ENCODE measurements at regions not wholly inside any gene's neighbourhood (a gene's known extent, or its start where the extent isn't known, plus 50 kb on each side); places are given as distances from the start of the nearest gene placed in this dataset.

DNA sequence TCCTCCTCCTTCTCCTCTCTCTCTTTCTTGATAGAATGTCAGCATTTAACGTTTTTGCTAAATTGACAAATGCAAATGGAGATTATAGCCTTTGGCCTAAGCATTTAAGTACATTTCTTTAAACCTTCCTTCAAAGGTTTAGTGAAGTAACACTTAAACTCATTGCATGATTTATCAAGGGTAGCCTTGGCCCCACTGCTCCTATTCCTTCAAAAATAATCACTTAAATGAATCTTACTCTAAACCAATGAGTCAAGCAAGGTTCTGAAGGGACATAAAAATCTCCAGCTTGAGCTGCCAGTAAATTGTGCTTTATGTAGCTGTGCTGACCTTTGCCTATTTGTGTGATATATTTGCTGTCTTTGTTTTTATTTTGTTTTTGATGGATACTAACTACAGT, 358.5 kb upstream of the AKR1E2 start:
- no peaks in the 10 kb centered on the region for H3K9me3 ChIP-seq
- H3K27me3 ChIP-seq = no peaks in the 10 kb centered on the region
- no peaks in the 10 kb centered on the region for H3K4me1 ChIP-seq (ENCODE audit: control insufficient read depth in 1 of 2, insufficient read depth in 1 of 2, low read depth in 1 of 2, low read length in 1 of 2)
- no peak overlapping the region for H3K4me3 ChIP-seq (ENCODE audit: low read depth in 1 of 2, low read length in 1 of 2)
- TF ChIP-seq, protein P1, sequence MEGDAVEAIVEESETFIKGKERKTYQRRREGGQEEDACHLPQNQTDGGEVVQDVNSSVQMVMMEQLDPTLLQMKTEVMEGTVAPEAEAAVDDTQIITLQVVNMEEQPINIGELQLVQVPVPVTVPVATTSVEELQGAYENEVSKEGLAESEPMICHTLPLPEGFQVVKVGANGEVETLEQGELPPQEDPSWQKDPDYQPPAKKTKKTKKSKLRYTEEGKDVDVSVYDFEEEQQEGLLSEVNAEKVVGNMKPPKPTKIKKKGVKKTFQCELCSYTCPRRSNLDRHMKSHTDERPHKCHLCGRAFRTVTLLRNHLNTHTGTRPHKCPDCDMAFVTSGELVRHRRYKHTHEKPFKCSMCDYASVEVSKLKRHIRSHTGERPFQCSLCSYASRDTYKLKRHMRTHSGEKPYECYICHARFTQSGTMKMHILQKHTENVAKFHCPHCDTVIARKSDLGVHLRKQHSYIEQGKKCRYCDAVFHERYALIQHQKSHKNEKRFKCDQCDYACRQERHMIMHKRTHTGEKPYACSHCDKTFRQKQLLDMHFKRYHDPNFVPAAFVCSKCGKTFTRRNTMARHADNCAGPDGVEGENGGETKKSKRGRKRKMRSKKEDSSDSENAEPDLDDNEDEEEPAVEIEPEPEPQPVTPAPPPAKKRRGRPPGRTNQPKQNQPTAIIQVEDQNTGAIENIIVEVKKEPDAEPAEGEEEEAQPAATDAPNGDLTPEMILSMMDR (IDR thresholded peaks at IDR 0.05) = no peak
- no peak overlapping the region for H3K27ac ChIP-seq
- no peaks in the 10 kb centered on the region for H3K36me3 ChIP-seq

DNA sequence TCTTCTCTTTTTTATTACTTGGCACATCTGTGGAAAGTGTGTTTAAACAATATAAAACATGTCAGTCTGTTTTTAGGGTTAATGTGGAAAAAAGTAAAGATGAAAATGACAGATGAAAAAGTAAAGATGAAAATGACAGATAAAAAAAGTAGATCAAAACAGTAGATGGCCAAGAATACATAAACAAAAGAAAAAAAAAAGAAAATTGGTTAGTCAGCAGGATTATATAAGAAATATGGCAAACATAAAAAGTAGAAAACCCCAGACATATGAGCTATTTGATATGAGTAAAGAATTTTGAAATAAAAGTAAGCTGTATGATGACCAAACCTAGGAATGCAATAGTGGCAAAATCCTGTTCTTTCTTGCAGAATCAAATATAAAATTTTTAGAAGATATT, 365.7 kb upstream of the AKR1E2 start:
- no peak overlapping the region for H3K4me3 ChIP-seq (ENCODE audit: low read depth in 1 of 2, low read length in 1 of 2)
- no peaks in the 10 kb centered on the region for H3K36me3 ChIP-seq
- no peaks in the 10 kb centered on the region for H3K4me1 ChIP-seq (ENCODE audit: control insufficient read depth in 1 of 2, insufficient read depth in 1 of 2, low read depth in 1 of 2, low read length in 1 of 2)
- TF ChIP-seq, protein P1 (IDR thresholded peaks at IDR 0.05) = no peak
- no peak overlapping the region for H3K27ac ChIP-seq
- H3K9me3 ChIP-seq = no peaks in the 10 kb centered on the region
- no peaks in the 10 kb centered on the region for H3K27me3 ChIP-seq

DNA sequence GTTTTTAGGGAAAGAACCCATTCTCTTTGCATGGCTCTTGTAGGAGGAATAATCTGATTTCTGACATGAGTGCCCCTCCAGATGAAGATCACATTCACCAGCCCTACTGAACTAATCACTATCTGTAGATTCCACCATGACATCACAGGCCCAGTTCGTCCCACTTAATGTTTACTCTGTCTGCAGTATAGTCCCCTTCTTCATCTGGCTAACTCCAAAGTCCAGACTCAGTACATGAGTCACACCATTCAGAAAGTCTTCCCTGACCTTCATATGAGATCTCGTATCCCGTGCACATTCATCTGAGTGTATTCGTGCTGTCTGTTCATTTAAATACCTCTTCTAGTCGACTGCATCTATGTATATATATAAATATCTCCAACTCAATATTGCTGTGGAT, 366.5 kb upstream of the AKR1E2 start:
- TF ChIP-seq, protein P1 (IDR thresholded peaks at IDR 0.05) = no peak
- no peaks in the 10 kb centered on the region for H3K4me1 ChIP-seq (ENCODE audit: control insufficient read depth in 1 of 2, insufficient read depth in 1 of 2, low read depth in 1 of 2, low read length in 1 of 2)

DNA sequence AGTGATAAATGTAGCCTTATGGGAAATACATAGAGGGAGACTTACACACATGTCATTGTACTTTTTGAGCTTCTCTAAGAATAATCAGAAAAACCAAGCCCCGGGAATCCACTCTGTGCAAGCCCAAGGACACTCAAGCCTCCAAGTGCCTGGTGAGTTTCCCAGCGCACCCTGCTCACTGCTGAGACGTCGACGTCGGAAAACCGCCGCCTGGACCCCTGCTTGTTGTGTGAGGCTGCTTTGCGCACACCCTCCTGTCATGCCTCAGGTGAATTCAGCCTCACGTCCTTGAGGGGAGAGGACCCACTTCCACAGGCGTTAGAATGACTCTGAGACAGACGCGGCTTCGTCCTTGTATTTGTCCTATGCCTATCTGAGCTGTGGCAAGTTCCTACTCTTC, 368.4 kb upstream of the AKR1E2 start:
- Histone ChIP-seq H3K4me3 (ENCODE audit: low read depth in 1 of 2, low read length in 1 of 2) (no peak overlapping the region), H3K27ac (no peak overlapping the region), H3K27me3 (no peaks in the 10 kb centered on the region), H3K4me1 (ENCODE audit: control insufficient read depth in 1 of 2, insufficient read depth in 1 of 2, low read depth in 1 of 2, low read length in 1 of 2) (no peaks in the 10 kb centered on the region), H3K9me3 (no peaks in the 10 kb centered on the region), H3K36me3 (no peaks in the 10 kb centered on the region)
- TF ChIP-seq, protein P1 (IDR thresholded peaks at IDR 0.05) = no peak

More for the DNA sequence above, 366.5 kb upstream of the AKR1E2 start:
- Histone ChIP-seq H3K4me3 (ENCODE audit: low read depth in 1 of 2, low read length in 1 of 2) (no peak overlapping the region), H3K9me3 (no peaks in the 10 kb centered on the region), H3K36me3 (no peaks in the 10 kb centered on the region), H3K27ac (no peak overlapping the region), H3K27me3 (no peaks in the 10 kb centered on the region)

- H3K36me3 ChIP-seq = no peaks in the 10 kb centered on the region
- H3K9me3 ChIP-seq = no peaks in the 10 kb centered on the region
- no peak overlapping the region for H3K4me3 ChIP-seq (ENCODE audit: low read depth in 1 of 2, low read length in 1 of 2)
- TF ChIP-seq, protein P1 (IDR thresholded peaks at IDR 0.05) = no peak
- no peaks in the 10 kb centered on the region for H3K4me1 ChIP-seq (ENCODE audit: control insufficient read depth in 1 of 2, insufficient read depth in 1 of 2, low read depth in 1 of 2, low read length in 1 of 2)
- no peaks in the 10 kb centered on the region for H3K27me3 ChIP-seq
- H3K27ac ChIP-seq = no peak overlapping the region
Measured at GRCh38 chr10:4456776-4457175, 369.2 kb upstream of the AKR1E2 start.

DNA sequence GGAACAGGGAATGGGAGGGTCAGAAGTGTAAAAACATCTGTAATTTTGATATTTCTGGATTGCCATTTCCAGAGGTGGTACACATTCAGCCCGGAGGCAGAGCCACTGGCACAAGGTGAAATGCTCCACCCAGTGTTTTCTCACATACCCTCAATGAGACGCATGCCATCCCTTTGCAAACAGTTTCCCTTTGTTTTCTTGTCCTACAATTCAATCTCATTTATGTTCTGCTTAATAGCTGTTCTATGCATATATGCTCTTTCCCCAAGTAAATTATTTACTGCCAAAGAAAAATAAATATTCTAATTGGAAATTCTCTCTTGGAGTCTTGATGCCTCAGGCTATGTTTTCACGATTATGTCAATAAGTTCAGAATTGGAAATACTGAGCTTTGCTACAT, 369.7 kb upstream of the AKR1E2 start:
- no peaks in the 10 kb centered on the region for H3K27me3 ChIP-seq
- TF ChIP-seq, protein P1 (IDR thresholded peaks at IDR 0.05) = no peak

More for the DNA sequence above, 369.7 kb upstream of the AKR1E2 start:
- H3K4me3 ChIP-seq (ENCODE audit: low read depth in 1 of 2, low read length in 1 of 2) = no peak overlapping the region
- no peaks in the 10 kb centered on the region for H3K4me1 ChIP-seq (ENCODE audit: control insufficient read depth in 1 of 2, insufficient read depth in 1 of 2, low read depth in 1 of 2, low read length in 1 of 2)
- H3K9me3 ChIP-seq = no peaks in the 10 kb centered on the region
- no peak overlapping the region for H3K27ac ChIP-seq
- H3K36me3 ChIP-seq = no peaks in the 10 kb centered on the region

All from neutrophil (primary cell).